GM19463 (cell line): ENCODE measurements at regions not wholly inside any gene's neighbourhood (a gene's known extent, or its start where the extent isn't known, plus 50 kb on each side); places are given as distances from the start of the nearest gene placed in this dataset.

Experiments
- ATAC-seq: cut with Tn5 transposase; IDR thresholded peaks from one replicate; pipeline ENCODE4 v1.9.1; 2021; ENCODE audit warnings: mild to moderate bottlenecking, moderate library complexity; ENCODE audit not compliant: unreplicated experiment

DNA sequence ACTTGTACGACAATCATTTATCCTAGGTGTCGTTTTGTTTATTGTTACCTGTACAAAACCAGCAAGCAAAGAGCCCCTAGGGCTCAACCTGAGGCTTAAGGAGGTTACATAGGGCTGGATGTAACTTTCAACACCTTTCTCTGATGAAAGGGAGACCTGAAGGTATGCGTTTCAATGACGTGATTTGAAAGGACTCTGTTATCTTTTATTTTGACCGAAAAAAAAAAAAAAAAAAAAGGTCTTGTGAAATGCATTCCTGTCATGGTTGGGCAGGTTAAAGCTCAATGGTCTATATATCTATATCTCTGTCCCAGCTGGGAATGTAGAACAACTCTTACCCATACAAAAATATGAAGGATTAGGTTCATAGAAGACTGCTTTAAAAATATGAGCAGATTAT lies 78.7 kb upstream of the SASH1 start:
- ATAC-seq: no peak

DNA sequence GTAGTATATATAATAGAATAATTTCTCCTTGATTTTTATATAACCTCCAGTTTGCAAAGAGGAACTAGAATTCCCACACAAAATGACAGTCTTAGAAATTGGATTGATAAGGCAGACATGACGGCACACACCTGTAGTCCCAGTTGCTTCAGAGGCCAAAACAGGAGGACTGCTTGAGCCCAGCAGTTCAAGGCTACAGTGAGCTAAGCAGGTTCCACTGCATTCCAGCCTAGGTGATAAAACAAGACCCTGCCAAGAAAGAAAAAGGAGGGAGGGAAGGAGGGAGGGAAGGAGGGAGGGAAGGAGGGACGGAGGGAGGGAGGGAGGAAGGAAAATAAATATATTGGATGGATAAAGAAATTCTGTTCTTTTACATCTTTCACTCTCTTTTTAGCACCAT lies 77.6 kb upstream of the SASH1 start:
- ATAC-seq: no peak

DNA sequence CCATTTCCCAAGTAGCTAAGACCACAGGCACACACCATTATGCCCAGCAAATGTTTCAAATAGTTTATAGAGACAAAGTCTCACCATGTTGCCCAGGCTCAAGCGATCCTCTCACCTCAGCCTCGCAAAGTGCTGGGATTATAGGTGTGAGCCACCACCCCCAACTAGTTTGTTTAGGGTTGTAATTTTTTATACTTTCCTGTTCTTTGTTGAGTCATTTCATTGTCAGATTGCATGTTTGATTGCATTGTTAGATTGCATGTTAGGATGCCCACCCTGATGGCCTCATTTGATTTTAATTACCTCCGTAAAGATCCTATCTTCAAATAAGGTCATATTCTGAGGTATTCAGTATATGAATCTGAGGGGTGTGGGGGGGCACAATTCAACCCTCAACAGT lies 73.3 kb upstream of the SASH1 start:
- no peak for ATAC-seq

DNA sequence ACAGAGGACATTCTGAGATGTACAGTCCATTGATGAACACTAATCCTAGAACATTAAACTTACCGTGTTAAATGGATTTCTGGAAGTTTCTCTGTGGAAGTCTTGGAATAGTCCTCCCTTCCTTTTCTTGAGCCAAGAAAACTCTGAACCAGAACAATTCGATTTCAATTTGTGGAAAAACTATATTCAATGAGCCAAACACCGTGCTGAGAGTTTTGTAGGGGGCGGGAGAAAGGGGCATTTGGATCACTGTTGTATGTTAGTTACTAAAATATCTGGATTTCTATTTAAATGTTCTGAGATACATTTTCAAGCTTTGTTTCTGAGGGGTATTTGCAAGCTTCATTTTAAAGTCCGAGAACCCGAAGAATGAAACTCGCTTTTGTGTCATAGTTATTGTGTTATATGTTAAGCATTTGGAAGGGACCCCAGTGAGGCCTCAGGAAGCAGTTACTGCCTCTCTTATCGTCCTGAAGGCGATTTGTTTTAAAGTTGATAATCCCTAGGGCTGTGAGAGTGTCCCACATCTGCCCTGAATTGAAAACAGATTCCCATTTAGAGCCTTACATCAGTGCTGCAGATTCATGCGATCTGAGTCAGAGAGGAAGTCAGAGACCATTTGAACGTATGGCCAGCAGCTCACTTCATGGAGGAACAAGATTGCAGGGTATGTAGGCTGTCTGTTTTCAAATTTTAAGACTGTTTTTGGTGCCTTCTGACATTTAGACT lies 70.8 kb upstream of the SASH1 start:
- ATAC-seq: no peak

DNA sequence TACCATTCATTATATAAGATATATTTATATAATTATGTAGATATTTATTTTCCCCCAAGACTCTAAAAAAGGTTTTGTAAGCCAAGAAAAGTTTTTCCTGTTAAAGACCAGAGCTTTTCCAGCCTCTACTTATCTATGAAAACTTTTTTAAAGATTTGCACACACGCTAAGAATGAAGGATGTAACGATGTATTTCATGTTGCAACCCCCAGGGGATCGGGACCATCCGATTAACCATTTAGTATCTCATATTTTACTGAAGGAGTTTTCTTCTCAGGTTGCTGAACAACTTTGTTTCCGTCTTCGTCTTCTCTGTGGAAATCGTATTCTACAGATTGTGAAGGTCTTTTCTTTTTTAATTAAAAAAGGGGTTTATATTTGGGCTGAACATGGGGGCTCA lies 70.0 kb upstream of the SASH1 start:
- ATAC-seq: no peak

DNA sequence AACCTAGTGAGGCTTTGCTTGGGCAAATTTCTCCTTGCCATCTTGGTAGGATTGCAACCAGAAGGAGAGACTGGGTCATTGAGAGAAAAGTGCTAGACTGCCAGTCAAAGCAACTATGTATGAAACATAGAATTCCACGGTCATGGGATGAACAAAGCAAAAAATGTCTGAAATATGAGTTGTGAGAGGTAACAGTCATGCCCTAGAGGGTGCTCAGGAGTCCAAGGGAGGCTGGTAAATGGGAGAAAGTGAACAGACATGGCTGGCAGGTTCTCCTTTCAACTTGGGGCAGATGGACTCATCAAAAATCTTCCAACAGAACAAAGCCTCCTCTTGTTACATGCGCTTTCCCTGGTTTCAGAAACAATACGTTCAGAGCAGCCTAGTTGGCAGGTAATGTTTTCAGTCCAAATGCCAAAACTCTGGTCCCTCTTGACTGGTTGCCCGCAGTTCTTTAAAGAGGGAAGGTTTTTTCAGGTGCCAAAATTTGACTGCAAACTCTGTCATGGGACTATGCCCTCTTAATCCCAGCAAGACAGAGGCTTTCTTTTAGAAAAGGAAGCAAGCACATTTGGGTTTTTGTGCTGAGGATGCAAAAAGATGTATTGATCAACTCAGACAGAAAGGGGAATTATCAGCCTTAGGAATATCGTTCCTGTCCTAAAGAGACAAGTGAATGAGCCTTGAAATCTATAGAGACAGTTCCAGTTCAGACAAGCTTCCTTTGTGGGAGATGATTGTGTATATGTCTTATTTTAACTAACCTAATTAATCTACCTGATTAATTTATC lies 68.5 kb upstream of the SASH1 start:
- no peak for ATAC-seq

DNA sequence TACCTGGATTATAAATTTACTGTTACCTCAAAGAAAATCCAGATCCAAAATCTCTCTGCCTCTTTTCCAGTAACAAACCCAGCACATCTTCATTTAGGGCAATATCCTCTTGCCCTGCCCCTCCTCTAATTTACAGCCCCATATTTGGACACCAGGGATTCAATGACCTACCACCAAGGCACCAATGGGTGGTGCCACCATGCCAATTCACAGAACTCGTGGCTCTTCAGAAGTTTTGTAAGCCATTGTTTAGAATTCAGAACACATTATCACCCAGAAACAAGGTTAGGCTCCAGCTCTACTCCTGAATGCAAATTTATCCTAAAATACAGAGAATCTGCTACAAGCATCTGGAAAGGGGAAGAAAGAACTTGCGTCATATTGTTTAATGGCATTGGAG lies 67.8 kb upstream of the SASH1 start:
- no peak for ATAC-seq

DNA sequence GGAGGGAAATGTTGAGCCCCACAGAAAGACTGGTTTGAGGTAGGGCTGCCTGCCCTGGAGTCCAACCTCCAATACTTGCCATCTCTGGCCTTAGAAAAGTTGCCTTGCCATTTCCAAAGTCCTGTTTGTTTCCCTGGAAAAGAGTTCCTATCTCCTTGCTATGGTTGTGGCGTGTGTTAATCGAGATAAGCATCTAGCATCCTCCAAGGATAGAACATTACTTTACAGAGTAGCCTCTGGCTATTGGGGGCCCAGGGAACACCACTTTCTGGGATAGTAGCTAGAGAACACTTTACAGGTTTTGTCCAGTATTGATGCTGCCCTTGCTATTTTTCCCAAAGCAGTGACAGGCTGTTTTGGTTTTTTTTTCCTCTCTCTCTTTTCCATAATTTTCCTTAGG lies 57.4 kb upstream of the SASH1 start:
- ATAC-seq: no peak

DNA sequence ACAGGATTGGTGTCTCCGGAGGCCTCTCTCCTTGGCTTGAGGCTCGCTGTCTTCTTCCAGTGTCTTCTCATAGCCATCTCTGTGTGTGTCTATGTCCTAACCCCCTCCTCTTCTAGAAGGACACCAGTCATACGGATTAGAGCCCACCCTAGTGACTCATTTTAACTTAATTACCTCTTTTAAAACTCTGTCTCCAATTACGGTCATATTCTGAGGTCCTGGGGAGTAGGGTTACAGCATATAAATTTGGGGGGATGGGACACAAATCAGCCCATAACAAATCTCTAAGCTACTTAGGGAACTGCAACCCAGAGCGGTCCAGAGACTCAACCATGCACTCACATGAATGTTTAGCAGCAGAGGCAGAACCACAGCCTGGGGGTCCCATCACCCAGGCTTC lies 56.1 kb upstream of the SASH1 start:
- no peak for ATAC-seq

DNA sequence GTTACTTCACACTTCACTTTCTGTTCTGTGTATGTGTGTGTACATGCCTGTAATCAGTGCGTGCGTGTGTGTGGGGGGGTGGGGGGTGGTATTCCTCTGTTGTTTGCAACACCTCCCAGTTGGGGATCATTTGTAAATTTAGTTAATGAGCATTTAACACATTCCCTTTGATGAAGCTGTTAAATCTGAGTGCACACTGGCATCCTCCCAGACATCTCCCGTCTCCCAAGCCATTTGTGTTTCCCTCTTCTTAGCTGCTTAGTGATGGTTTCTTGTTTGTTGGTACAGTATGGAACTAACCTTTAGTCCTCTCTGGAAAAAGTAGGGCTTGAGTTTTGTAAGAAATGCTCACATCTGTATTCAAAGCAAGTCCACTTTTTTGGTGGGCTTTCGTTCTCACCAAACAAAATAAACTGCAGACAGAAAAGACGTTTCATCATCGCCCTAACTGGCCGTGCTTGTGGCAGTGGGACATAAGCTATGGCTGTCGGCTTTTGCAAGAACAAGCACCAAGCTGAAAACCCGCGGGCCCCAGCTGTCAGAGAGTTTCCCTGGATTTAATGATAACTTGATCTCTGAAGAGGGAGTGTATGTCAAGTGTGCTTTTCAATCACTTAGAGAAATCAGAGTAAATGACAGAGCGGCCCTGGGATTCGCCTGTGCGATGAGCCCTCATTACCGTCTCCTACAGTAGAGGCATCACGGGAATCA lies 54.9 kb upstream of the SASH1 start:
- no peak for ATAC-seq

DNA sequence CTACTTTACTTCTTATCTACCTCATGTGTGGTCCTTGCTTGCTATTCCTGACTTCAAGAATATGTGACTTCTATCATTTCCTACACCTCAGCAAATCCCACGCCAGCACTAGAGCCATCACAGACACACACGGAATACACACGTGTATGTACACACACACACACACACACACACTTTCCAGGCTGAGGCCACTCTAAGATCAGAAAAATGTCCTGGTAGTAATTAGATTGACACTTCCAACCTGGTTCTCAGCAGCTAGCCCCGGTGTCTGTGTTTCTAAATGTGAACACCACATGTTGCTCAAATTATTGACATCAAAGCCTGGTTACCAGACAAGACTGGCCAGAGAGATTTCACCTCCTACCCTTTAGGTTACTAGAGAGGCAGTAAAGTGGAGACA lies 54.1 kb upstream of the SASH1 start:
- no peak for ATAC-seq

DNA sequence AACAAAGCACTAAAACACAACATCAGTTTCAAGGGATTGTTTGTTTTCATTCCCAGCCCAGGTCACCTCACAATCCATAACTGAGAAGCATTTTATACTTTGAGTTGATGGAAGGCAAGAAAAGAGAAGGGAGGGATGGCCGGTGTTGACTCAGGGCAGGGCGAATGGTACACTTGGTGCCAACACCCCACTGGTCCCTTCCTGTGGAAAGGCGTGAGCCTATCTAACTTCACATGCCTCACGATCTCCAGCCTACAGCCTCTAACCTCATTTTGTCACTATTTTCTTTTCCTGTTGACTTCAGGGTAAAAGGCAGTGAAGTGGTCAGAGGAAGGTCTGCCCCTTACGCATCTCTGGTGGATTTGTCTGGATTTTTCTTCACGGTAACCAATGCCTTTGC lies 53.5 kb upstream of the SASH1 start:
- ATAC-seq: no peak

DNA sequence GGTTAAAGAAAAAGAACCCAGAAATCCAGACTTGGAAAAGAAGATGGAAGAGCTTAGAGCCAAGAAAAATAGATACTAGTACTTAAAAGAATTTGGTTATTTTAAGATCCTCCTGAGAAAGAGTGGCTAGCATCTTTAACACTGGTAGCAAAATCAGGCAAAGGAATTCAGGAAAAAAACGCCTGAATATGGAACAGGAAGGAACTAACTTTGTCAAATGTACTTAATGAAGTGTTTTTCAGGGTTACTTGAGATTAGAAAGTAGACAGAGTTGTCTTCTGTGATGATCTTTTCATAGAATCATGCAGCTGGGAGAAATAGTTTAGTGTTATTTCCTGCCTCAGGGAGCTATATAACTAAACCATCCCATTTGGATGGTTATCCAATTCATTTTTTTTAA lies 50.8 kb upstream of the SASH1 start:
- ATAC-seq: no peak
